IMR-90 (cell line): ENCODE measurements at regions not wholly inside any gene's neighbourhood (a gene's known extent, or its start where the extent isn't known, plus 50 kb on each side); places are given as distances from the start of the nearest gene placed in this dataset.

Experiments
- CTCF ChIP-seq: conservative IDR thresholded peaks from 2 replicates; pipeline ENCODE4 v1.5.1; 2012; ENCODE audit warnings: mild to moderate bottlenecking, low read depth, low read length, improper control_type of control experiment
- MAZ ChIP-seq: IDR thresholded peaks from 2 replicates; pipeline ENCODE4 v1.6.1; 2012; ENCODE audit warnings: low read depth, mild to moderate bottlenecking, low read length, improper control_type of control experiment, moderate library complexity, borderline replicate concordance
- POLR2A ChIP-seq: IDR thresholded peaks from 2 replicates; pipeline ENCODE4 v1.6.1; 2012; ENCODE audit warnings: mild to moderate bottlenecking, low read depth, low read length
- RCOR1 ChIP-seq: IDR thresholded peaks from 2 replicates; pipeline ENCODE4 v1.6.1; 2012; ENCODE audit warnings: mild to moderate bottlenecking, low read length, improper control_type of control experiment; ENCODE audit not compliant: insufficient replicate concordance
- SMC3 ChIP-seq: fragments of 150-350 bp; IDR thresholded peaks from 2 replicates; pipeline ENCODE4 v1.6.1; 2016; ENCODE audit warnings: low read depth, mild to moderate bottlenecking, antibody characterized with exemption, low read length, moderate library complexity
- USF2 ChIP-seq: fragments of 150-350 bp; IDR thresholded peaks from 2 replicates; pipeline ENCODE4 v1.6.1; 2017; ENCODE audit warnings: mild to moderate bottlenecking, antibody characterized with exemption, low read length, low read depth

- TF ChIP-seq CTCF (no peak), MAZ (no peak), USF2 (no peak), SMC3 (no peak), POLR2A (no peak), RCOR1 (no peak)
Observed at GRCh38 chr9:78519786-78520185, 222.9 kb downstream of the PSAT1 start.
